ENCODE measurements at regions not wholly inside any gene's neighbourhood (a gene's known extent, or its start where the extent isn't known, plus 50 kb on each side); places are given as distances from the start of the nearest gene placed in this dataset.

DNA sequence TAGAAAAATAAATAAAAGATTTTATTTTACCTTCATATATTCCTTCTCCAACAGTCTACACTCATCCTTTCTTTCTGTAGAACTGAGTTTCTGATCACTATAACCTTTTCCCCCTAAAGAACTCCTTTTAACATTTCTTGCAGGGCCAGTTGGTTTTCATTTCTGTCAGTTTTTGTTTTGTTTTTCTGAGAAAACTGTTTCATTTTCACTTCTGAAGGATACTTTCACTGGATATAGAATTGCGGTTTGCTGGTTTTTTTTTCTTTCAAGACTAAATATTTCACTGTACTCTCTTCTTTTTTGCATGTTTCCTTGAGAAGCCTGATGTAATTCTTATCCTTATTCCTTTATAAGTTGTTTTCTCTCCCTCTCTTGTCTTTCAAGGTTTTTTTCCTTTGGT is 90.4 kb upstream of the EOLA2 start:
- Histone ChIP-seq H2BK15ac (ENCODE audit: low read depth, low read length) (no peak overlapping the region), H3K79me2 (ENCODE audit: insufficient read depth, low read length) (no peaks in the 10 kb centered on the region), H3K27ac (ENCODE audit: insufficient read length, low read depth, low read length) (no peak overlapping the region), H3K14ac (ENCODE audit: insufficient read depth, low read length) (no peak overlapping the region), H4K8ac (replicated peaks; ENCODE audit: insufficient read length, low read depth, low read length) (no peak overlapping the region), H3K9me3 (ENCODE audit: control insufficient read depth, low read depth, low read length) (peaks cover 8% of the 10 kb centered on the region), H3K4me2 (ENCODE audit: insufficient read depth, insufficient read length, low read length) (no peak overlapping the region), H3K9ac (ENCODE audit: extremely low read depth, insufficient read length, low read length) (no peak overlapping the region), H3K4ac (ENCODE audit: low read depth, low read length) (no peak overlapping the region), H3K4me1 (ENCODE audit: insufficient read depth, low read length) (no peaks in the 10 kb centered on the region), H3K23me2 (ENCODE audit: insufficient read length, low read depth, low read length, poor library complexity, severe bottlenecking) (no peaks in the 10 kb centered on the region), H3T11ph (ENCODE audit: low read length) (no peak overlapping the region), H4K20me1 (ENCODE audit: control insufficient read depth, insufficient read depth, insufficient read length) (no peaks in the 10 kb centered on the region), H2AFZ (ENCODE audit: low read length) (no peak overlapping the region), H2BK5ac (ENCODE audit: insufficient read length, low read length) (no peak overlapping the region), H3K79me1 (ENCODE audit: insufficient read depth, low read depth, low read length, poor library complexity, severe bottlenecking) (no peaks in the 10 kb centered on the region), H2BK20ac (ENCODE audit: low read depth, low read length, poor library complexity, severe bottlenecking) (no peak overlapping the region), H2BK12ac (ENCODE audit: insufficient read length, low read depth, low read length) (no peak overlapping the region), H2AK5ac (ENCODE audit: insufficient read length, low read length) (no peak overlapping the region), H2BK120ac (ENCODE audit: low read depth, low read length, poor library complexity, severe bottlenecking) (no peak overlapping the region), H3K56ac (ENCODE audit: insufficient read length, low read depth, low read length) (no peak overlapping the region), H4K5ac (ENCODE audit: insufficient read length, low read depth, low read length) (no peak overlapping the region), H3K27me3 (ENCODE audit: insufficient read depth, low read length) (no peaks in the 10 kb centered on the region), H3K18ac (ENCODE audit: insufficient read length, low read depth, low read length) (no peak overlapping the region), H4K91ac (ENCODE audit: insufficient read length, low read depth, low read length) (no peak overlapping the region), H3K23ac (ENCODE audit: insufficient read length, low read depth, low read length) (no peak overlapping the region)
- Mint-ChIP-seq H3K27me3 (ENCODE audit: low read depth) (peaks cover 9% of the 10 kb centered on the region), H3K27ac (no peak overlapping the region), H3K9me3 (peaks cover 48% of the 10 kb centered on the region in 2 experiments), H3K4me3 (no peak overlapping the region), H3K4me1 (peaks cover 8 to 10% of the 10 kb centered on the region in 2 experiments), H3K36me3 (ENCODE audit: insufficient read depth in 1 of 3, low read depth in 3 of 3) (no peaks in the 10 kb centered on the region; a peak in 1 of 7 replicates)
- TF ChIP-seq, protein P1, sequence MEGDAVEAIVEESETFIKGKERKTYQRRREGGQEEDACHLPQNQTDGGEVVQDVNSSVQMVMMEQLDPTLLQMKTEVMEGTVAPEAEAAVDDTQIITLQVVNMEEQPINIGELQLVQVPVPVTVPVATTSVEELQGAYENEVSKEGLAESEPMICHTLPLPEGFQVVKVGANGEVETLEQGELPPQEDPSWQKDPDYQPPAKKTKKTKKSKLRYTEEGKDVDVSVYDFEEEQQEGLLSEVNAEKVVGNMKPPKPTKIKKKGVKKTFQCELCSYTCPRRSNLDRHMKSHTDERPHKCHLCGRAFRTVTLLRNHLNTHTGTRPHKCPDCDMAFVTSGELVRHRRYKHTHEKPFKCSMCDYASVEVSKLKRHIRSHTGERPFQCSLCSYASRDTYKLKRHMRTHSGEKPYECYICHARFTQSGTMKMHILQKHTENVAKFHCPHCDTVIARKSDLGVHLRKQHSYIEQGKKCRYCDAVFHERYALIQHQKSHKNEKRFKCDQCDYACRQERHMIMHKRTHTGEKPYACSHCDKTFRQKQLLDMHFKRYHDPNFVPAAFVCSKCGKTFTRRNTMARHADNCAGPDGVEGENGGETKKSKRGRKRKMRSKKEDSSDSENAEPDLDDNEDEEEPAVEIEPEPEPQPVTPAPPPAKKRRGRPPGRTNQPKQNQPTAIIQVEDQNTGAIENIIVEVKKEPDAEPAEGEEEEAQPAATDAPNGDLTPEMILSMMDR (conservative IDR thresholded peaks at IDR 0.05) = no peak
- no CpG with 5 or more reads among the region's 1 CpG for WGBS (ENCODE audit: extremely low coverage, insufficient read length, low lambda C conversion rate)
- DNase-seq = no peak
